DOHH2 (cell line): ENCODE measurements at regions not wholly inside any gene's neighbourhood (a gene's known extent, or its start where the extent isn't known, plus 50 kb on each side); places are given as distances from the start of the nearest gene placed in this dataset.

Source experiments
- H3F3A ChIP-seq: fragments of 200-600 bp; sonication (generic), shearing (Covaris generic); 2 replicates; pipeline ENCODE4 v1.6.0; 2016; ENCODE audit warnings: antibody characterized with exemption, mild to moderate bottlenecking; ENCODE audit not compliant: control insufficient read depth, insufficient read depth
- H3K27ac ChIP-seq: fragments of 200-600 bp; sonication (generic); 2 replicates; pipeline ENCODE4 v1.5.1; 2014; ENCODE audit warnings: low read depth, mild to moderate bottlenecking, low read length, moderate library complexity
- H3K27me3 ChIP-seq: fragments of 200-600 bp; sonication (generic); 2 replicates; pipeline ENCODE4 v1.6.1; 2014; ENCODE audit warnings: mild to moderate bottlenecking, low read length, mixed read lengths; ENCODE audit not compliant: control insufficient read depth
- H3K36me3 ChIP-seq: fragments of 200-600 bp; sonication (generic); 2 replicates; pipeline ENCODE4 v1.6.1; 2014; ENCODE audit warnings: mild to moderate bottlenecking, low read length, moderate library complexity, mixed read lengths; ENCODE audit not compliant: control insufficient read depth
- H3K4me1 ChIP-seq: fragments of 200-600 bp; sonication (generic); 2 replicates; pipeline ENCODE4 v1.6.1; 2014; ENCODE audit warnings: mild to moderate bottlenecking, low read length, mixed read lengths; ENCODE audit not compliant: control insufficient read depth
- H3K4me2 ChIP-seq: fragments of 200-600 bp; sonication (generic); 2 replicates; pipeline ENCODE4 v1.6.0; 2014; ENCODE audit warnings: mild to moderate bottlenecking, low read length, moderate library complexity
- H3K4me3 ChIP-seq: fragments of 200-600 bp; sonication (generic); 2 replicates; pipeline ENCODE4 v1.5.1; 2014; ENCODE audit warnings: mild to moderate bottlenecking, low read length, mixed read lengths
- H3K79me2 ChIP-seq: fragments of 200-600 bp; sonication (generic); 2 replicates; pipeline ENCODE4 v1.6.1; 2014; ENCODE audit warnings: mild to moderate bottlenecking, low read length, mixed read lengths; ENCODE audit not compliant: control insufficient read depth
- H3K9me2 ChIP-seq: fragments of 200-600 bp; sonication (generic); replicated peaks from 2 replicates; pipeline ENCODE4 v1.6.1; 2014; ENCODE audit warnings: mild to moderate bottlenecking, low read length, mixed read lengths; ENCODE audit not compliant: control insufficient read depth
- H3K9me3 ChIP-seq: fragments of 200-600 bp; sonication (generic); 2 replicates; pipeline ENCODE4 v1.6.1; 2014; ENCODE audit warnings: antibody characterized with exemption, low read length, mixed read lengths; ENCODE audit not compliant: control insufficient read depth, insufficient read depth
- H4K20me1 ChIP-seq: fragments of 200-600 bp; sonication (generic); 2 replicates; pipeline ENCODE4 v1.6.0; 2014; ENCODE audit warnings: low read depth, mild to moderate bottlenecking, antibody characterized with exemption, low read length, moderate library complexity; ENCODE audit not compliant: control insufficient read depth, insufficient read depth
- EZH2phosphoT487 ChIP-seq: fragments of 200-600 bp; sonication (generic); IDR thresholded peaks from 2 replicates; pipeline ENCODE4 v1.6.1; 2017; ENCODE audit warnings: borderline replicate concordance, mild to moderate bottlenecking, antibody characterized with exemption, low read length, moderate library complexity, mixed read lengths
- TF ChIP-seq, protein P1 (sequence below): fragments of 200-600 bp; sonication (generic); IDR thresholded peaks from one replicate; pipeline ENCODE4 v1.5.1; 2014; ENCODE audit warnings: antibody characterized with exemption, mild to moderate bottlenecking, low read depth, low read length; ENCODE audit not compliant: poor library complexity, severe bottlenecking

DNA sequence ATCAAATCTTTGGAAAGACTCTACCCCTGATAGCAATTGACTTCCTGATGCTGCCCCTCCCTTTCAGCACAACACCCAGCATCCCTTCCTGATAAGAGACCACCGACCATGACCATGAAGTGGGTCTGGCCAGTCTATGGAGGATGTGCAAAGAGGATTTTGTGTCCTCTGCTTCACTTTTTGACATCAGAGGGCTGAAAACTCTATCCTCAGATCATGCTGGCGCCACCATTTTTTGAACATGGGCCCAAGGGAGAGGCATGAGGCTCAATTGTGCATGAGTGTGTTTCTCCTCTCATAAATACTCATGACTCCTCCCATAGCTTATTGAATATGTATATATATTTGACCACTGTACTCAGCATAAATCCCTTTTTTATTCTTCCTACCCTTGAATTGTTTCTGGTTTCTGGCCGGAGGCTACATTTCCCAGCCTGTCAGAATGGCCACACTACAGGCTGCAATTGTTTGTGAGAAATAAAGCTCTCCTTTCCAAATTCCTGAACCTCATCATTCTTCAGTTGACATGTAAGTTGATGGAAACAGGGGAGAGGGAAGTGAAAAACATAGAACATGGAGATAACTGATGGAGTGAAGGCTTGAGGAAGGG lies 314.1 kb downstream of the MYCN start:
- no peaks in the 10 kb centered on the region for H3K9me2 ChIP-seq
- H4K20me1 ChIP-seq = no peaks in the 10 kb centered on the region
- no peaks in the 10 kb centered on the region for H3K36me3 ChIP-seq
- H3K4me3 ChIP-seq = no peak overlapping the region
- H3K27ac ChIP-seq = no peak overlapping the region
- no peak for TF ChIP-seq EZH2phosphoT487
- TF ChIP-seq, protein P1, sequence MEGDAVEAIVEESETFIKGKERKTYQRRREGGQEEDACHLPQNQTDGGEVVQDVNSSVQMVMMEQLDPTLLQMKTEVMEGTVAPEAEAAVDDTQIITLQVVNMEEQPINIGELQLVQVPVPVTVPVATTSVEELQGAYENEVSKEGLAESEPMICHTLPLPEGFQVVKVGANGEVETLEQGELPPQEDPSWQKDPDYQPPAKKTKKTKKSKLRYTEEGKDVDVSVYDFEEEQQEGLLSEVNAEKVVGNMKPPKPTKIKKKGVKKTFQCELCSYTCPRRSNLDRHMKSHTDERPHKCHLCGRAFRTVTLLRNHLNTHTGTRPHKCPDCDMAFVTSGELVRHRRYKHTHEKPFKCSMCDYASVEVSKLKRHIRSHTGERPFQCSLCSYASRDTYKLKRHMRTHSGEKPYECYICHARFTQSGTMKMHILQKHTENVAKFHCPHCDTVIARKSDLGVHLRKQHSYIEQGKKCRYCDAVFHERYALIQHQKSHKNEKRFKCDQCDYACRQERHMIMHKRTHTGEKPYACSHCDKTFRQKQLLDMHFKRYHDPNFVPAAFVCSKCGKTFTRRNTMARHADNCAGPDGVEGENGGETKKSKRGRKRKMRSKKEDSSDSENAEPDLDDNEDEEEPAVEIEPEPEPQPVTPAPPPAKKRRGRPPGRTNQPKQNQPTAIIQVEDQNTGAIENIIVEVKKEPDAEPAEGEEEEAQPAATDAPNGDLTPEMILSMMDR = no peak
- no peaks in the 10 kb centered on the region for H3K79me2 ChIP-seq
- H3K4me2 ChIP-seq = no peak overlapping the region
- H3K27me3 ChIP-seq = no peaks in the 10 kb centered on the region
- H3K4me1 ChIP-seq = no peaks in the 10 kb centered on the region
- H3K9me3 ChIP-seq = no peaks in the 10 kb centered on the region
- H3F3A ChIP-seq = no peaks in the 10 kb centered on the region

DNA sequence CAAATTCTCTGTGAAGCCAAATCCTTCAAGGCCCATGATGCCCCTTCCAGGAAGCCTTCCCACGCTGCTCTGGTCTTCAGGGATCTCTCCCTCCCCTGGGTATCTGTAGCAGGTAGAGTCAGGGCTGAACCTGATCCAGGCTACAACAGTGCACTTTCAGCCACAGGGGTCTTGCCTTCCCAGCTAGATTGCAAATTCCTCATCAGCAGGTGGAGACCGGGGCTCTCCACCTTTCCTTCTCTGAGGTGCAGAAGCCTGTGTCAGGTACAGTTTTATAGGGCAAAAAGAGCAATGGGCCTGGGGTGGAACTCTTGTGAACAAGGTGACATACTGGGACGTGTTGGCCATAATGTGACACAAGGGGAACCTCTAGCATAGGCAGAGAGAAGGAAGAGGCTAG lies 312.9 kb downstream of the MYCN start:
- Histone ChIP-seq H3K4me1 (no peaks in the 10 kb centered on the region), H3K9me3 (no peaks in the 10 kb centered on the region), H3K4me3 (no peak overlapping the region), H3F3A (no peaks in the 10 kb centered on the region), H3K36me3 (no peaks in the 10 kb centered on the region), H4K20me1 (no peaks in the 10 kb centered on the region), H3K79me2 (no peaks in the 10 kb centered on the region), H3K27ac (no peak overlapping the region), H3K9me2 (no peaks in the 10 kb centered on the region), H3K27me3 (no peaks in the 10 kb centered on the region), H3K4me2 (no peak overlapping the region)
- TF ChIP-seq EZH2phosphoT487 = no peak
- TF ChIP-seq, protein P1 = no peak

DNA sequence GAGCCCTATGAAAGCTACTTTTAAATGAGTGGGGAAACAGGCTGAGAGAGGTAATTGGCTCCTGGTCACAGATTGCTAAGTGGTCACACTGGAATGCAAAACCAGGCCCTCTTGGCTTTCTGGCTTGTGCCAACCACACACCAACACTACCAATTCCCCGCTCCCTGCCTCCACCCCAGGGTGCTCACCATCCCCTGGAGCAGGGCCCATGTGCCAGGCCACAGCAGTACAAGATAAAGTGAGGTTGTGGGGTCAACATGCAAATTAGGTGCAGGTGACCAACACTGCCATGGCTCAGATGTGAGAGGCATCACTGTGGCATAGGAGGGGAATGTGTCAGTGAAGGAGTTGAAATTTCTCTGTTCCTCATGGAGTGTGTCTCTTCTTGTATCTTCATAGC lies 312.5 kb downstream of the MYCN start:
- Histone ChIP-seq H3K36me3 (no peaks in the 10 kb centered on the region), H3K27me3 (no peaks in the 10 kb centered on the region), H4K20me1 (no peaks in the 10 kb centered on the region), H3K4me2 (no peak overlapping the region), H3K4me1 (no peaks in the 10 kb centered on the region), H3K9me2 (no peaks in the 10 kb centered on the region), H3K4me3 (no peak overlapping the region), H3K79me2 (no peaks in the 10 kb centered on the region), H3F3A (no peaks in the 10 kb centered on the region), H3K9me3 (no peaks in the 10 kb centered on the region), H3K27ac (no peak overlapping the region)
- no peak for TF ChIP-seq EZH2phosphoT487
- TF ChIP-seq, protein P1 = no peak

DNA sequence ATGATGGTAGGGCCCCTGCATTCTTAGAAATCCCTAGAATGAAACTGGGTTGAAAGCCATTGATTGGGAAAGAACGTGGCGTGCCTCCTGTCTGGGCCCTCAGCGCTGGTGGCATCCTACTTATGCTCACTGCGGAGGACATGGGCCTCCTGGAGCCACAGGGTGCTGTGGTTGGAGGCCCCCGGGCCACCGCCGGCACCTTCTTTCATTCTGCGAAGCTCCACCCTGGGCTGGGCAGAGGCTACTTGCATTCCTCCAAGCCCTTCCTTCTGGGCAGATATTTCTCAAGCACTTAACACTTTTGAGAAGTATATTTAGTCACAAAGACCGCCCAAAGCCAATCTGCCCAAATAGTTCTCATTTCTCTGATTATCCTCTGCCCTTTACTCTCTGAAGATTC lies 311.9 kb downstream of the MYCN start:
- H3K4me2 ChIP-seq = no peak overlapping the region
- no peaks in the 10 kb centered on the region for H3K9me3 ChIP-seq
- no peaks in the 10 kb centered on the region for H3K9me2 ChIP-seq
- no peaks in the 10 kb centered on the region for H3K4me1 ChIP-seq
- H3K27me3 ChIP-seq = no peaks in the 10 kb centered on the region
- H3K79me2 ChIP-seq = no peaks in the 10 kb centered on the region
- TF ChIP-seq EZH2phosphoT487 = no peak
- TF ChIP-seq, protein P1 = no peak
- no peaks in the 10 kb centered on the region for H4K20me1 ChIP-seq
- H3K4me3 ChIP-seq = no peak overlapping the region
- H3F3A ChIP-seq = no peaks in the 10 kb centered on the region
- no peaks in the 10 kb centered on the region for H3K36me3 ChIP-seq
- H3K27ac ChIP-seq = no peak overlapping the region
